ENCODE measurements at regions not wholly inside any gene's neighbourhood (a gene's known extent, or its start where the extent isn't known, plus 50 kb on each side); places are given as distances from the start of the nearest gene placed in this dataset.
A peak's percentile ranks its signal among the peaks of the same experiment; 100 is the strongest.

DNA sequence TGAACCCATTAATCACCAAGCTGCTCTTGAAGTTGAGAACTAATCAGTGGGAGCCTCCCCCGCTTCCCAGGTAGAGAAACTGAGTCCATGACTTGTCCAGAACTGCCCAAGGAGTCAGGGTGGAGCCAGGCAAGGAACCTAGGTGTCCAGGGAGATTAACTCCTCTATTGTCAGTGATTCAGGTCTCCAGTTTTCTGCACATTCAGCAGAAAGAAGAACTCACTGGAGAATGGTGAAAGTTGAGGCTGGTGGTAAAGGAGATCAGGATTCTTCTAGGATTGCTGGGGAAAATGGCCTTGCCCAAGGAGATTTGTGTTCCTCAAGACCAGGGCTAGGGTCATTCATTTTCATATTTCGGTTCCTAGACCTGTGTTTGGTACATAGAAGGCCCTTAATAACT lies 87.2 kb upstream of the CISTR start:
- DNase-seq (ENCODE audit: low spot score) = no peak

GRCh38 chr12:53840316-53840715 lies 88.5 kb upstream of the CISTR start:
- no peak for DNase-seq (ENCODE audit: low spot score)

DNA sequence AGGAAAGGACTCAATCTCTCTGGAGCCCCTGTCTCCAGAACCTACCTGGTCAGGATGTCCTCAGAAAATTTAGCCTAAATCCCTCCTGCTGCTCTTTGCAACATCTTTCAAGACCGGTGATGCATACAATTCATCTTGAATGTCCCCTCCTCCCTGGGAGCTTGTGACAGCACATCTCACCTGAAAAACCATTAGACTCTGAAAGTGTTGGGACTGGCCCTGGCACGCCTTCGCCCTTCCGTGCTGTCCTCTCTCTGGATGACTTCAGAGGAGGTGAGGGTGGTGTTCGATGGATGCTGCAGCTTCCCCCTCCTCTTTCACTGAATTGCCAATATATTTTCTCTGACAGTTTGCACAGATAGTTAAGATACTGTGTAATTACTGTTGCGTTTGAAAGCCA lies 90.9 kb upstream of the CISTR start:
- no peak for DNase-seq (ENCODE audit: low spot score)

- no peak for DNase-seq (ENCODE audit: low spot score)
Observed at GRCh38 chr12:53843545-53843944, 91.8 kb upstream of the CISTR start.

GRCh38 chr12:53844994-53845844 lies 93.4 kb upstream of the HOXC13 start:
- peak; percentile 74 for DNase-seq (ENCODE audit: low spot score)

DNA sequence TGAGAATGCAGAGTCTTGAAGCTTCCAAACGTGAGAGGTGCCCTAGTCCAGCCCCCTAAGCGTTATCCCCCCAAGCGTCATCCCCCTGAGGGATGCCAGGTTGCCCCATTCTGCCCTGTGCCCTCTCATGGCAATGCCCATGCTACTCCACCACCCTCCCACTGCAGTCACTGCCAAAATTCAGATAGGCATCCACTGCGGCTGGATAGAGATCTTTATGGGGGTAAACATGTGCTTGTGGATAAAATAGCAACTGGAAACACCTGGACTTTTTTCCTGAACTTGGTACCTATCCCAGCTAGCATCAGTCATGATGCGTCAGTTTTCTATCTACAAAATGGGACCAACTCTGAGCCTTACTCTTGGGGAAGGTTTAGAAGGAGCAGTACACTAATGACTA lies 92.7 kb upstream of the HOXC13 start:
- DNase-seq (ENCODE audit: low spot score) = no peak

- DNase-seq (ENCODE audit: low spot score) = no peak
Observed at GRCh38 chr12:53849113-53849512, 89.5 kb upstream of the HOXC13 start.

DNA sequence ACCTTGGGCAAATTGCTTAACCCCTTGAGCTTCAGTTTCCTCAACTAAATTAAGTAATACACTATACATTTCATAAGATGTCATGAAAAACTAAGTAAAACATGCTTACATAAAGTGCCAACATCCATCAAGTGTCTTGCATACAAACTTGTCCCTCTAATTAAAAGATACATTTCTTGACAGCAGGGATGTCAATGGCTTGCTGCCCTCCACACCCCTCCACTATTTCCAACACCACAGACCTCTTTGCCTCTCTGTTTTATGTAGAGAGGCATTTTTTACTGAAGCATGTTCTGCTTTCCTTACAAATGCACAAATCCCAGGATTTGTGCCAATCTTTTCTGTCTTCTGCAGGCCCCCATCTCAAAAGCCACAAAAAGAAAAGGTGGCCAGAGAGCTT lies 89.0 kb upstream of the HOXC13 start:
- no peak for DNase-seq (ENCODE audit: low spot score)

DNA sequence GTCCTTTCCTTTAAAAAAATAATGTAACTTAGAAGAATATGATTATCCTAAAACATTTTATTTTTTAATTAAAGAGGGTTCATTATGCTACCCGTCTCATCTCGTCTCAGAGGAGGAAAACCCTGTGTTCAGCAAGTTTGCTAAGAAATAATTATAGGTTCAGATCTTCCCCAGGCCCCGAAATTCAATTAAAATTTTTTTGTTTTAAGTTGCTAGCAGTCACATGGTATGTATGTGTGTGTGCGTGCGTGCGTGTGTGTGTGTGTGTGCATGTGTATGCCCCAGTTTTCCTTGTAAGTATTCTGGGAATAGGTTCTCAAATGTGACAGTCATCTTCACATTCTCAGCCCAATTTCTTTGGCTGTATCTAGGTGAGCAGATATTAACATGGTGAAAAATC lies 86.6 kb upstream of the HOXC13 start:
- no peak for DNase-seq (ENCODE audit: low spot score)

DNA sequence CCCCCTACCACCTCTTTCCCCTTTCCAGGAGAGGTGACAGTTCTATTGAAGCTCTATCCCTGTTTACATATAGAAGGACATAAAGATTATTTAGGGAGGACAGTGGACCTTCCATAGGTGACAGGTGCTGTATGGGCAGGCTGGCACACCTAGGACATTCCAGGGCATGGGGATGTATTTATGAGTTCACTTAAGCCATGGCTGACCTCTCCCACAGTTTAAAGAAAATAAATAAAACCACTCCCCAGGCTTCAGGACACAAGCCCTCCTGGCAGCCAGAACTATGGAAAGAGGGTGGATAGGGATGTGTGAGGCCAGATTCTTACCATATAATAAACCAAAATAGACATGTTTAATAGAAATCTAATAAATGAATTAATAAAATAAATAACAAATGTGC lies 85.6 kb upstream of the HOXC13 start:
- no peak for DNase-seq (ENCODE audit: low spot score)

GRCh38 chr12:53854701-53855316 lies 83.8 kb upstream of the HOXC13 start:
- no peak for DNase-seq (ENCODE audit: low spot score)

GRCh38 chr12:53856132-53856531 lies 82.5 kb upstream of the HOXC13 start:
- no peak for DNase-seq (ENCODE audit: low spot score)

- no peak for DNase-seq (ENCODE audit: low spot score)
Observed at GRCh38 chr12:53857666-53858065, 81.0 kb upstream of the HOXC13 start.

DNA sequence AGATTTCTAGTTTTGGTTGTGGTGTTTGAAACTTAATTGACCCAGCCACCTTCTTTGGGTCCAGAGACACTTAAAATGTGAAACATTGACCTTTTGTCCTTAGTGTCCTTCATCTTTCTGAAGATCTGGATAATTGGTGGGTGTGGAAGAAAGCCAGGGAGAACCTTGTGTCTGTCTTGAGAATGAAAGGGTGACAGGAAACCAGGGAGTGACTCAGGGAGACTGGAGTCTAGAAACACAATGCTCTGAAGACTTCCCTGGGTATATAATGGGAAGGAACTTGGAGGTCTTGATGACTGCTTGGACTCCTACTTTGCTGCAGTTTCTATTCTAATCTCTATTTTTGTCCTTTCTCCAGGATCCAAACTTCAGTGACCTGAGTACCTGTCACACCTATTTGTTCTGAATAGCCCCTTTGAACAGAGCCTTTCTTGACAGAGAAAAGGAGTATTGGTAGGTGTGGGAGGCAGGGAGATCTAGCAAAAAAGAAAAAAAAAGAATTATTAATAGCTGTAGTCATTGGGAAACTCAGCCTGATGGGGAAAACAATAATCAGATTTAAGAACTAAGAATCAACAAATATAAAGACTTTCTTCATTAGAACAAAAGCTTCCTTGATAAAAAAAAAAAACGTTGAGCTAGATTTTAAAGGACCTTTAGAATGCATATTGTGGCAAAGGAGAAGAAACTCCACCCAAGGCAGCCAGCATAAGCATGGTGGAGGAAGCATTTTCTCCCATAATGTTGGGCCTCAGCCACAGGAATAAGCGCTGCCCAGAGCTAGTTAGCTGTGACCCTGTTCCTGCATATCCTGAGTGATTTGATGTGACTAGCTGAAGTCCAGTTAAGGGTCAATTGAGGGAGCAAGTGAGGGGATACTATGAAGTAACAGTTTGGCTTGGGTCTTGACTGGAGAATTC lies 77.9 kb upstream of the HOXC13 start:
- DNase-seq (ENCODE audit: low spot score) = peak; percentile 24

GRCh38 chr12:53862206-53862605 lies 76.4 kb upstream of the HOXC13 start:
- DNase-seq (ENCODE audit: low spot score) = peak; percentile 17

DNA sequence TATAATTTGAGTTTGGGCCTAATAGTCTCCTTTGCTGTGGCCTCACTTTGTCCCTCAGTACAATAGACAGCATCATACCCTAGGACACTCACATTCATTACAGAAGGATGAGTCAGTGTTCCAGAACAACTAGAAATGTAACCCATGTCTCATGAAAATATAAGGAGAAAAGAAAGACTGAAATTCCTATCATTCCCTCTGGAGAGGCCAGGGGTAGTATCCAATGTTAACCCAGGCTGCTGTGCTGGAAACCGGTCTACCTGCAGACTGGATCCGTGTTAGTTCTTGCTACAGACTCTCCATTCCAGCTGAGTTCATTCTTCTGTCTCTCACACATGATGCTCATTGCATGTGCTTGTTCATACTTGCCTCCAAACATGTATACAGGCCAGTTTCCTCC lies 75.8 kb upstream of the HOXC13 start:
- peak; percentile 65 for DNase-seq (ENCODE audit: low spot score)

DNA sequence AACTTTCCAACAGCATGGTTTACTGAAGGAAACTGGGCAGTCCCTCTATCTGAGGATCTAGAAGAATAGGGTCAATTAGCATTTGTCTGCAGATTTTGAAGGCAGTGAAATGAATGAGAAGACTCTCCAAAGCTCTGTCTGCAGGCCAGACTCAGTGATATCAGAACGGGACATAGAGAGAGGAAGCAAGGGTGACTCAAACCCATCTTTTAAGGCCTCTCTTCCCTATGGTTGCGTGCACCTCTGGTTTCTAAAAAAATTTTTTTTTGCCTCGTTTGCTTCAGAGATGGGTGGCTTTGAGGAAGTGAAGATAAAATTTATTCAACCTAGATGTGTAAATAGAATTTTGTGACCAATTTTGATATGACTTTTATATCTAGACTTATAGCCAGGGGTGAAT lies 71.9 kb upstream of the HOXC13 start:
- no peak for DNase-seq (ENCODE audit: low spot score)

DNA sequence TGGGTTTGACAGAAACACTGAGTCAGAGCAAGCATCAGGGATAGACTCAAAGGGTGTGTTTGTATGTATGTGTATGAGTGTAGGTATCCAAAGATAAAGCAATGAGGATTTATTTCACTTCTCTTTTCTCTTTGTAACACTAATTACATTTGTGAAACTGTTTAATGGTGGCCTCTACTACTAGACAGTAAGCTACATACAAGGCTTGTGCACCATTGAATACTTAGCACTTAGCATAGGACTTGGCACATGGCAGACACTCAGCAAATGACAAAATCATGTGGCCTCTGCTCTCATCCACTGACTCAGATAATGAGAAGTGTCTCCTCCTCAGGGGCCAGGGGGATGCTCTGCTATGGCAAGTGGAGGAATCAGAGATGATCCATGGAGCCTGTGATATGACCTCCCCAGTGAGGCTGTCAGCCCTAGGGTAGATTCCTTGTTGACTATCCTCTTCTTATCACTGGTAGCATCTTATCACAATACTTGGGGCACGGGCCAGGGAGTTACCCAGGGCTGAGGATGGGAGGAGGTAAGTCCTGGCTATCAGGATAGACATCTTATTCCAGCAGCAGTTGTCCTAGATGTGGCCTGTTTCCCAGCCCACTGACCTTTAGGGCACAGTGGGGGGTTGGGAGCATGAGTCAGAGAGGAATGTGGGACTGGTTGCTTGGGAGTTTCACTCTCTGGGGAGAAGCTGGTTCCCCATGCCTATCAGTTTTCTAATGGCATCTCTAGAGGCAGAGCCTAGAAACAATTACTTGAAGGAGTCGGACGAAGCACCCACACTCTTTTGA lies 71.2 kb upstream of the HOXC13 start:
- peak; percentile 70 for DNase-seq (ENCODE audit: low spot score)

DNA sequence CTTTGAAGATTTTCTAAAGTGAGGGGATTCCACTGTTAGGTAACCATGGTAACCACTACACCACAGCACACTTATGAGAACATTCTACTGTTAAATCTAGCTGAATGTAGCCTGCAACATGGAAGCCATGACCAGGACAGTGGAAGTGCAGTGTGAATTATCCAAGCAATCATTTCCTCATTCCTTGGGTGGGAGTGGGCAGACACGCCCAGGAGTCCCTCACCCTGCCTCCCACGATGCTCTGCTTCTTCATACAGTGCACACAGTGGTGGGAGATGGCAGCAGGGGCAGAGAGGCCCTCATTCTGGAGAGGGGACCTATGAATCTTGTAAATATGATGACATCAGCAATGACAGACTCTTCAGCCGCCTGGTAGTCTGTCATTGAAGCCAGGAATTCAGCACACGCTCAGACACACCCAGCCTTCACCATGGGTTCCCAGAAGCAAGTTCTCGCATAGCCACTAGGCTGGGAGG lies 70.1 kb upstream of the HOXC13 start:
- peak; percentile 82 for DNase-seq (ENCODE audit: low spot score)

- peak; percentile 43 for DNase-seq (ENCODE audit: low spot score)
Observed at GRCh38 chr12:53869500-53869899, 69.1 kb upstream of the HOXC13 start.

DNA sequence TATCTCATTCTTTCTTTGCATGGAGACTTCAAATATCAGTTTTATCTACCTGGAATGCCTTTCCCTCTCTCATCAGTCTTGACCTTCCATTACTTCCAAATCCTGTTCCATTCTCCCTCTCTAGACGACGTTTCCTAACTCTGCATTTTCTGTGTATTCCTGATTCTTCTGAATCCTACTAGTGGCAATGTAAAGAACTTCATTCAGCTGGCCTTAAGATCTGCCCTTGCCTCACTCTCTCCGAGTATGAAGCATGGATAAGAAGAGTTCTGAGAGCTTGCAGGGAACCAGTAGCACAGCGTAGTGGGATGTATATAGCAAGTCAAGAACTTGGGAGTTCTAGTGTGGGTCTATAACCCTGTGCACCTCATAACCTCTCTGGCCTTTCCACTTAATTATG lies 68.5 kb upstream of the HOXC13 start:
- no peak for DNase-seq (ENCODE audit: low spot score)

DNA sequence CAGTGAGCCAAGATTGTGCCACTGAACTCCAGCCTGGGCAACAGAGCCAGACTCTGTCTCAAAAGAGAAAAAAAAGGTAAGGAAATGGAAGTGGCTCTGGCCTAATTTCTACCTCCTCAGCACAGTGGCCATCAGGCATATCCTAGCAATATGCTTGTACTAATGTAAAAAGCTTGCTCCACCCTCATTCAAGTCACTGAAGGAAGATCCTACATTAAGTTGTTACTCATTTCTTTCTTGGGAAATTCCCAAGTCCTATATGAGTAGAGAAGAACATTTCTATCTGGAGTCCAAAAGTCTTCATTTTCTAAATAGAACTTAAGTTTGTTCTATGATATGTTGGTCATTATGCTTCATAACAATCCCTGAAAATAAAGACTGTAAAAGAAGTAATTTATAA lies 67.3 kb upstream of the HOXC13 start:
- peak; percentile 64 for DNase-seq (ENCODE audit: low spot score)
